PC-9 (cell line): ENCODE measurements at regions not wholly inside any gene's neighbourhood (a gene's known extent, or its start where the extent isn't known, plus 50 kb on each side); places are given as distances from the start of the nearest gene placed in this dataset.

Source experiments
- BruUV-seq: library from RNA; stranded (reverse); fragments of 400-500 nt; replicated peaks from 2 replicates; lab custom pipeline; 2021; lab: Mats Ljungman, UMichigan
- CTCF ChIA-PET: fragments of 300-600 bp; sonication (Branson Sonifier 250); formaldehyde crosslinking; loops from one replicate; lab custom pipeline; 2022; ENCODE audit warnings: antibody characterized with exemption; lab: Charles Lee
- POLR2A ChIA-PET: fragments of 300-600 bp; sonication (Branson Sonifier 250); formaldehyde crosslinking; loops from one replicate; lab custom pipeline; 2022; ENCODE audit warnings: antibody characterized with exemption; ENCODE audit not compliant: unreplicated experiment; lab: Charles Lee
- DNase-seq, 2 experiments: peaks; one replicate each; pipeline versions ENCODE4 v3.0.0 to v3.0.0-alpha.2; 2015 to 2022; ENCODE audit warnings: mixed read lengths in 1 of 2
- H2AFZ ChIP-seq: fragments of 200-600 bp; sonication (generic); 2 replicates; pipeline ENCODE4 v1.8.1; 2017; ENCODE audit warnings: antibody characterized with exemption
- H3F3A ChIP-seq: fragments of 200-600 bp; sonication (generic); 2 replicates; pipeline ENCODE4 v1.8.1; 2017; ENCODE audit warnings: antibody characterized with exemption, mild to moderate bottlenecking, low read depth; ENCODE audit not compliant: insufficient read depth
- H3K27ac ChIP-seq: fragments of 200-600 bp; sonication (generic); 2 replicates; pipeline ENCODE4 v1.6.1; 2016; ENCODE audit warnings: mixed run types
- H3K27me3 ChIP-seq: fragments of 200-600 bp; sonication (generic); 2 replicates; pipeline ENCODE4 v1.6.1; 2016; ENCODE audit warnings: low read depth, mixed run types; ENCODE audit not compliant: insufficient read depth
- H3K36me3 ChIP-seq: fragments of 200-600 bp; sonication (generic); 2 replicates; pipeline ENCODE4 v1.6.1; 2016; ENCODE audit warnings: low read depth, mixed run types
- H3K4me1 ChIP-seq: fragments of 200-600 bp; sonication (generic); replicated peaks from 2 replicates; pipeline ENCODE4 v1.6.1; 2016; ENCODE audit warnings: mixed run types; ENCODE audit not compliant: insufficient read depth
- H3K4me2 ChIP-seq: fragments of 200-600 bp; sonication (generic); 2 replicates; pipeline ENCODE4 v1.6.1; 2017; ENCODE audit warnings: mixed run types
- H3K4me3 ChIP-seq: fragments of 200-600 bp; sonication (generic); 2 replicates; pipeline ENCODE4 v1.6.1; 2016; ENCODE audit warnings: mixed run types
- H3K79me2 ChIP-seq: fragments of 200-600 bp; sonication (generic); 2 replicates; pipeline ENCODE4 v1.6.1; 2017; ENCODE audit warnings: low read depth, mixed run types
- H3K9me2 ChIP-seq: fragments of 200-600 bp; sonication (generic); 2 replicates; pipeline ENCODE4 v1.8.1; 2017; ENCODE audit warnings: mild to moderate bottlenecking; ENCODE audit not compliant: insufficient read depth
- H3K9me3 ChIP-seq: fragments of 200-600 bp; sonication (generic); 2 replicates; pipeline ENCODE4 v1.8.1; 2016; ENCODE audit warnings: low read depth; ENCODE audit not compliant: insufficient read depth
- H4K20me1 ChIP-seq: fragments of 200-600 bp; sonication (generic); 2 replicates; pipeline ENCODE4 v1.8.1; 2017; ENCODE audit not compliant: insufficient read depth
- CTCF ChIP-seq: fragments of 200-600 bp; sonication (generic); conservative IDR thresholded peaks from 2 replicates; pipeline ENCODE4 v1.6.1; 2017; ENCODE audit warnings: mixed run types, antibody characterized with exemption, mild to moderate bottlenecking, moderate library complexity
- EZH2 ChIP-seq: fragments of 200-600 bp; sonication (generic); IDR thresholded peaks from 2 replicates; pipeline ENCODE4 v1.8.0; 2017; ENCODE audit warnings: antibody characterized with exemption, low read depth
- intact Hi-C: fragments of 100-400 bp; cut with micrococcal nuclease; formaldehyde crosslinking; loops from one replicate; pipeline ENCODE4 v1.10.0; 2022; ENCODE audit not compliant: unreplicated experiment

GRCh38 chr16:13527332-13527731, 392.6 kb upstream of the ERCC4 start:
- Histone ChIP-seq H3K4me2 (no peak overlapping the region), H3K27ac (no peak overlapping the region), H4K20me1 (no peaks in the 10 kb centered on the region), H3K9me2 (no peaks in the 10 kb centered on the region), H2AFZ (no peak overlapping the region), H3F3A (no peaks in the 10 kb centered on the region), H3K4me3 (no peak overlapping the region), H3K27me3 (no peaks in the 10 kb centered on the region), H3K9me3 (no peaks in the 10 kb centered on the region), H3K4me1 (peaks cover 7% of the 10 kb centered on the region), H3K79me2 (no peaks in the 10 kb centered on the region), H3K36me3 (no peaks in the 10 kb centered on the region)
- ChIA-PET CTCF (no interaction called here), POLR2A (no interaction called here)
- DNase-seq, result no peak
- no TSS peak for BruUV-seq
- no peak for TF ChIP-seq CTCF
- TF ChIP-seq EZH2, result no peak
- intact Hi-C loops, result no loop called here

GRCh38 chr16:13528691-13529090, 391.3 kb upstream of the ERCC4 start:
- no peak overlapping the region for H3K4me3 ChIP-seq

DNA sequence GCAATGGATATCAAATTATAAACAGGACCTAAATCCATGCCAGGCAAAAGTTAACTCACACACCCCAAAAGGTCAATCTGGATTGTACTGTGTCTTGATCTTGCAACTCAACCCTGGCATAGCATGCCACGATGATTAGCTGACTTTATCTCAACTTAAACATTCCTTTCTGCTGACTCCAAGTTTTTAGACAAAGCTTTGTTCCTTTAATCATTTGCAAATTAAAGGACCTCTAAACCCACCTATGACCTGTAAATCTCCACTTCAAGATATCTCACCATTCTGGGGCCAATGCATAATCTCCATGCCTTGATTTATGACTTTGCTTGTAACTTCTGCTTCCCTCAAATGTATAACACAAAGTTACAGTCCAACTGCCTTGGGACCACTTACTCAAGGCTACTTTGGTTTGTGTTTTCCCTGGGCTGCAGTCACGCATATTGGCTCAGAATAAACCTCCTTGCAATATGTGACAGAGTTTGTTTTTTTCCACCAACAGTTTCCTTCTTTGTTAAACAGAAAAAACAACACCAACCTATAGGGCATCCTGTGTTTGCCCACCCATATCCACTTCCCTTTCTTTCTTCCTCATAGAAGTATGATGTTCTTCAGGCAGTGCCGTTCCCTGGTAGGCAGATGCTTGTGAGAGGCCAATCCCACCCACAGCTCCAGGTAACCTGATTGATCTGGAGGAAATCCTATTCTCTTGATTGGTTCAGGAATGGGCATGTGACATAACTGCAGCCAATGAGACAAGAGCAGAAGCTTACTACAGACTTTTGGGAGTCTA, 390.6 kb upstream of the ERCC4 start:
- Histone ChIP-seq H3F3A (no peaks in the 10 kb centered on the region), H3K4me2 (no peak overlapping the region), H3K4me3 (no peak overlapping the region), H4K20me1 (no peaks in the 10 kb centered on the region), H3K9me3 (no peaks in the 10 kb centered on the region), H3K27me3 (no peaks in the 10 kb centered on the region), H3K27ac (no peak overlapping the region), H3K36me3 (no peaks in the 10 kb centered on the region), H2AFZ (no peak overlapping the region), H3K79me2 (no peaks in the 10 kb centered on the region), H3K9me2 (no peaks in the 10 kb centered on the region), H3K4me1 (peaks cover 7% of the 10 kb centered on the region)
- TF ChIP-seq CTCF, result no peak
- TF ChIP-seq EZH2, result no peak
- DNase-seq, result peak in 1 of 2 experiments; percentile 55
- ChIA-PET CTCF (no interaction called here), POLR2A (interaction anchor here (0.5 to 0.6 kb wide), 2 partner anchors 17 to 198 kb away, joined by 4 to 5 read pairs; no protein-coding TSS in a partner anchor)
- intact Hi-C loops, result no loop called here
- no TSS peak for BruUV-seq

More at GRCh38 chr16:13528691-13529090, 391.3 kb upstream of the ERCC4 start:
- H3F3A ChIP-seq, result no peaks in the 10 kb centered on the region
- H4K20me1 ChIP-seq, result no peaks in the 10 kb centered on the region
- H3K27me3 ChIP-seq, result no peaks in the 10 kb centered on the region
- no TSS peak for BruUV-seq
- ChIA-PET POLR2A (interaction anchor here (0.5 kb wide), 1 partner anchor 197 kb away, joined by 5 read pairs; no protein-coding TSS in a partner anchor), CTCF (no interaction called here)
- no peak overlapping the region for H3K27ac ChIP-seq
- no peaks in the 10 kb centered on the region for H3K9me2 ChIP-seq
- no peak for DNase-seq
- H3K4me1 ChIP-seq, result peaks cover 7% of the 10 kb centered on the region
- intact Hi-C loops, result no loop called here
- H3K4me2 ChIP-seq, result no peak overlapping the region
- H3K36me3 ChIP-seq, result no peaks in the 10 kb centered on the region
- no peaks in the 10 kb centered on the region for H3K79me2 ChIP-seq
- no peaks in the 10 kb centered on the region for H3K9me3 ChIP-seq
- TF ChIP-seq CTCF, result no peak
- no peak for TF ChIP-seq EZH2
- H2AFZ ChIP-seq, result no peak overlapping the region
